PC-3 (cell line): ENCODE measurements at regions not wholly inside any gene's neighbourhood (a gene's known extent, or its start where the extent isn't known, plus 50 kb on each side); places are given as distances from the start of the nearest gene placed in this dataset.
"Not testable (repeated sequence)": the region's sequence is repeated elsewhere in the genome, so short reads cannot be mapped to it uniquely, and the experiment has no call there.

Experiments
- ATAC-seq: fragments of 200-7000 bp; cut with Tn5 transposase; 2 replicates; pipeline ENCODE4 v1.9.1; 2020; ENCODE audit warnings: mild to moderate bottlenecking, moderate library complexity
- BruUV-seq: library from RNA; stranded (reverse); fragments of 400-500 nt; replicated peaks from 2 replicates; lab custom pipeline; 2021; lab: Mats Ljungman, UMichigan
- CTCF ChIA-PET: fragments of 300-600 bp; sonication (Branson Sonifier 250); formaldehyde crosslinking; loops from one replicate; lab custom pipeline; 2022; ENCODE audit warnings: antibody characterized with exemption; lab: Charles Lee
- POLR2A ChIA-PET: fragments of 300-600 bp; sonication (Branson Sonifier 250); formaldehyde crosslinking; loops from one replicate; lab custom pipeline; 2022; ENCODE audit warnings: antibody characterized with exemption; ENCODE audit not compliant: unreplicated experiment; lab: Charles Lee
- DNase-seq: peaks from one replicate; pipeline ENCODE4 v3.0.0-alpha.2; 2015
- H2AFZ ChIP-seq: fragments of 300-600 bp; sonication (generic); 2 replicates; pipeline ENCODE4 v1.6.0; 2016; ENCODE audit warnings: antibody characterized with exemption, low read length
- H3F3A ChIP-seq: fragments of 300-600 bp; sonication (generic); one replicate; pipeline ENCODE4 v1.6.0; 2017; ENCODE audit warnings: antibody characterized with exemption, low read length, control low read depth, mild to moderate bottlenecking; ENCODE audit not compliant: unreplicated experiment
- H3K27ac ChIP-seq: fragments of 300-600 bp; sonication (generic); 2 replicates; pipeline ENCODE4 v1.5.1; 2016; ENCODE audit warnings: mild to moderate bottlenecking, low read length
- H3K27me3 ChIP-seq: fragments of 300-600 bp; sonication (generic); 2 replicates; pipeline ENCODE4 v1.6.1; 2016; ENCODE audit warnings: low read length, mixed read lengths
- H3K36me3 ChIP-seq: fragments of 300-600 bp; sonication (generic); 2 replicates; pipeline ENCODE4 v1.6.1; 2016; ENCODE audit warnings: low read depth, mixed run types, low read length, mixed read lengths
- H3K4me1 ChIP-seq: fragments of 300-600 bp; sonication (generic); 2 replicates; pipeline ENCODE4 v1.5.1; 2016; ENCODE audit warnings: low read length; ENCODE audit not compliant: insufficient read depth
- H3K4me2 ChIP-seq: fragments of 300-600 bp; sonication (generic); 2 replicates; pipeline ENCODE4 v1.6.0; 2016; ENCODE audit warnings: low read length
- H3K4me3 ChIP-seq: fragments of 300-600 bp; sonication (generic); 2 replicates; pipeline ENCODE4 v1.5.1; 2016; ENCODE audit warnings: mild to moderate bottlenecking, low read length, mixed read lengths
- H3K79me2 ChIP-seq: fragments of 300-600 bp; sonication (generic); 2 replicates; pipeline ENCODE4 v1.6.1; 2017; ENCODE audit warnings: low read length, mixed read lengths
- H3K9ac ChIP-seq: fragments of 300-600 bp; sonication (generic); 2 replicates; pipeline ENCODE4 v1.6.0; 2016; ENCODE audit warnings: mild to moderate bottlenecking, low read length
- H3K9me2 ChIP-seq: fragments of 300-600 bp; sonication (generic); replicated peaks from 2 replicates; pipeline ENCODE4 v1.6.1; 2016; ENCODE audit warnings: mixed run types, low read length, mixed read lengths
- H3K9me3 ChIP-seq: fragments of 300-600 bp; sonication (generic); 2 replicates; pipeline ENCODE4 v1.6.1; 2016; ENCODE audit warnings: low read length, mixed read lengths
- H4K20me1 ChIP-seq: fragments of 300-600 bp; sonication (generic); 2 replicates; pipeline ENCODE4 v1.6.1; 2016; ENCODE audit warnings: low read length, mixed read lengths
- CTCF ChIP-seq: fragments of 300-600 bp; sonication (generic); conservative IDR thresholded peaks from 2 replicates; pipeline ENCODE4 v1.5.1; 2017; ENCODE audit warnings: antibody characterized with exemption, low read depth, mild to moderate bottlenecking, low read length
- EZH2 ChIP-seq: fragments of 300-600 bp; sonication (generic); IDR thresholded peaks from one replicate; pipeline ENCODE4 v1.6.1; 2017; ENCODE audit warnings: antibody characterized with exemption, mild to moderate bottlenecking, low read length; ENCODE audit not compliant: unreplicated experiment
- EZH2phosphoT487 ChIP-seq: fragments of 300-600 bp; sonication (generic); IDR thresholded peaks from 2 replicates; pipeline ENCODE4 v1.6.1; 2018; ENCODE audit warnings: mild to moderate bottlenecking, antibody characterized with exemption, low read length, borderline replicate concordance
- intact Hi-C: fragments of 100-400 bp; cut with micrococcal nuclease; formaldehyde crosslinking; loops from 2 replicates; pipeline ENCODE4 v1.9.0; 2023

- no peak for ATAC-seq
- Histone ChIP-seq H3K9me3 (no peaks in the 10 kb centered on the region), H3F3A (no peaks in the 10 kb centered on the region)
These were observed 1660.1 kb upstream of the B3GALT2 start for GRCh38 chr1:194846488-194846887.

GRCh38 chr1:194843077-194843476 is 1656.7 kb upstream of the B3GALT2 start:
- H3K27me3 ChIP-seq = no peaks in the 10 kb centered on the region
- ATAC-seq (no peak), DNase-seq (no peak)
- ChIA-PET CTCF (no interaction called here), POLR2A (no interaction called here)
- H3K79me2 ChIP-seq = no peaks in the 10 kb centered on the region
- no peak overlapping the region for H3K27ac ChIP-seq
- BruUV-seq = no TSS peak
- no peaks in the 10 kb centered on the region for H3F3A ChIP-seq
- no peak overlapping the region for H3K9ac ChIP-seq
- H3K4me1 ChIP-seq = no peaks in the 10 kb centered on the region
- no peaks in the 10 kb centered on the region for H4K20me1 ChIP-seq
- intact Hi-C loops = no loop called here
- no peak overlapping the region for H2AFZ ChIP-seq
- no peaks in the 10 kb centered on the region for H3K36me3 ChIP-seq
- H3K9me3 ChIP-seq = no peaks in the 10 kb centered on the region
- H3K4me2 ChIP-seq = no peak overlapping the region
- no peaks in the 10 kb centered on the region for H3K9me2 ChIP-seq
- TF ChIP-seq EZH2phosphoT487 = no peak
- no peak for TF ChIP-seq EZH2
- no peak for TF ChIP-seq CTCF
- H3K4me3 ChIP-seq = no peak overlapping the region

More at GRCh38 chr1:194846488-194846887, 1660.1 kb upstream of the B3GALT2 start:
- Histone ChIP-seq H3K9me2 (no peaks in the 10 kb centered on the region), H3K4me3 (no peak overlapping the region), H3K4me2 (no peak overlapping the region), H4K20me1 (no peaks in the 10 kb centered on the region), H3K4me1 (no peaks in the 10 kb centered on the region), H3K27ac (no peak overlapping the region), H2AFZ (no peak overlapping the region), H3K9ac (no peak overlapping the region), H3K79me2 (no peaks in the 10 kb centered on the region), H3K27me3 (no peaks in the 10 kb centered on the region), H3K36me3 (no peaks in the 10 kb centered on the region)
- intact Hi-C loops = no loop called here
- no peak for TF ChIP-seq CTCF
- no peak for TF ChIP-seq EZH2phosphoT487
- no peak for TF ChIP-seq EZH2
- POLR2A ChIA-PET = no interaction called here
- DNase-seq = no peak
- no TSS peak for BruUV-seq
- CTCF ChIA-PET = no interaction called here

DNA sequence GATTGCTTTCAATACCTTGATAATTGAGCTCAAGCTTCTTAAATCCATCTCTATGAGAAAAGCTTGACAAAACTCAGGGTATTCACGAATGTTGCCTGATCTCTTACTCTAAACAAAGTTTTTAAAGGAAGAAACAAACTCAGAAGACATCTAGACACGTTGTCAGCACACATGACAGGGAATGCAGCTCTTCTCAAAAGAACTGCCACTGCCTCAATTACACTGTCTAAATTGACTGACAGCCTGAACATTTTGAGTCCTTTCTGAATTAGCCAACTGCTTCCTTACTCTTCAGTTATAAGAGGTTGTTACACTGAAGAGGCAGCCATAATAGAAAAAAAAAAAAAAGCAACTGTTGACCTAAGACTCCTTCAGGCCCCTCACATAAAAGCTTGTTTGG is 1646.7 kb upstream of the B3GALT2 start:
- CTCF ChIA-PET = no interaction called here
- H3K9me3 ChIP-seq = no peaks in the 10 kb centered on the region
- H3K27me3 ChIP-seq = no peaks in the 10 kb centered on the region
- POLR2A ChIA-PET = no interaction called here
- no peak for ATAC-seq
- H2AFZ ChIP-seq = no peak overlapping the region
- H3K4me3 ChIP-seq = no peak overlapping the region
- H3K36me3 ChIP-seq = no peaks in the 10 kb centered on the region
- H3K9me2 ChIP-seq = no peaks in the 10 kb centered on the region
- intact Hi-C loops = no loop called here
- TF ChIP-seq EZH2 (no peak), EZH2phosphoT487 (no peak), CTCF (no peak)
- H3K27ac ChIP-seq = no peak overlapping the region
- DNase-seq = no peak
- H3F3A ChIP-seq = no peaks in the 10 kb centered on the region
- H3K4me2 ChIP-seq = no peak overlapping the region
- no peak overlapping the region for H3K9ac ChIP-seq
- H3K79me2 ChIP-seq = no peaks in the 10 kb centered on the region
- no peaks in the 10 kb centered on the region for H3K4me1 ChIP-seq
- H4K20me1 ChIP-seq = no peaks in the 10 kb centered on the region
- BruUV-seq = no TSS peak

- H3K9me2 ChIP-seq, H3K4me1 ChIP-seq, H3K9me3 ChIP-seq, H3K4me3 ChIP-seq, POLR2A ChIA-PET, H3K36me3 ChIP-seq, H2AFZ ChIP-seq, H3F3A ChIP-seq, H3K79me2 ChIP-seq, H3K9ac ChIP-seq, H3K27me3 ChIP-seq, ATAC-seq, intact Hi-C loops, BruUV-seq, H4K20me1 ChIP-seq, H3K27ac ChIP-seq, H3K4me2 ChIP-seq, DNase-seq, CTCF ChIA-PET: not testable (repeated sequence)
These were observed 1645.2 kb upstream of the B3GALT2 start for GRCh38 chr1:194831595-194831994.
